GM21381 (cell line): ENCODE measurements at regions not wholly inside any gene's neighbourhood (a gene's known extent, or its start where the extent isn't known, plus 50 kb on each side); places are given as distances from the start of the nearest gene placed in this dataset.

Experiments
- ATAC-seq: cut with Tn5 transposase; IDR thresholded peaks from one replicate; pipeline ENCODE4 v1.9.1; 2021; ENCODE audit warnings: mild to moderate bottlenecking, moderate library complexity; ENCODE audit not compliant: unreplicated experiment

- ATAC-seq, result no peak
These were observed 239.6 kb upstream of the TRAM1L1 start for GRCh38 chr4:117324851-117325491.

GRCh38 chr4:117326091-117326490 lies 240.7 kb upstream of the TRAM1L1 start:
- no peak for ATAC-seq

GRCh38 chr4:117327491-117327890 lies 242.1 kb upstream of the TRAM1L1 start:
- no peak for ATAC-seq

- ATAC-seq, result no peak
These were observed 243.0 kb upstream of the TRAM1L1 start for GRCh38 chr4:117328333-117328732.

- ATAC-seq, result no peak
These were observed 246.4 kb upstream of the TRAM1L1 start for GRCh38 chr4:117331817-117332216.

- ATAC-seq, result no peak
These were observed 249.2 kb upstream of the TRAM1L1 start for GRCh38 chr4:117334451-117335188.

GRCh38 chr4:117357437-117357836 lies 272.1 kb upstream of the TRAM1L1 start:
- ATAC-seq, result no peak

- no peak for ATAC-seq
These were observed 272.5 kb upstream of the TRAM1L1 start for GRCh38 chr4:117357866-117358265.

GRCh38 chr4:117370944-117371668 lies 285.7 kb upstream of the TRAM1L1 start:
- no peak for ATAC-seq

- no peak for ATAC-seq
These were observed 289.7 kb upstream of the TRAM1L1 start for GRCh38 chr4:117375101-117375500.

GRCh38 chr4:117376692-117377091 lies 291.3 kb upstream of the TRAM1L1 start:
- no peak for ATAC-seq

GRCh38 chr4:117378942-117379341 lies 293.6 kb upstream of the TRAM1L1 start:
- ATAC-seq, result no peak

- ATAC-seq, result no peak
These were observed 298.1 kb upstream of the TRAM1L1 start for GRCh38 chr4:117383468-117383867.

GRCh38 chr4:117385526-117385925 lies 300.1 kb upstream of the TRAM1L1 start:
- no peak for ATAC-seq

GRCh38 chr4:117387072-117387471 lies 301.7 kb upstream of the TRAM1L1 start:
- no peak for ATAC-seq

GRCh38 chr4:117400039-117400835 lies 314.9 kb upstream of the TRAM1L1 start:
- ATAC-seq, result no peak

- no peak for ATAC-seq
These were observed 327.3 kb upstream of the TRAM1L1 start for GRCh38 chr4:117412661-117413060.

GRCh38 chr4:117417856-117418255 lies 332.5 kb upstream of the TRAM1L1 start:
- ATAC-seq, result no peak

- no peak for ATAC-seq
These were observed 335.6 kb upstream of the TRAM1L1 start for GRCh38 chr4:117420948-117421347.

GRCh38 chr4:117421706-117422105 lies 336.3 kb upstream of the TRAM1L1 start:
- no peak for ATAC-seq

- no peak for ATAC-seq
These were observed 336.9 kb upstream of the TRAM1L1 start for GRCh38 chr4:117422297-117422696.
